ENCODE measurements at regions not wholly inside any gene's neighbourhood (a gene's known extent, or its start where the extent isn't known, plus 50 kb on each side); places are given as distances from the start of the nearest gene placed in this dataset.
"Not testable (repeated sequence)": the region's sequence is repeated elsewhere in the genome, so short reads cannot be mapped to it uniquely, and the experiment has no call there.

- DNase-seq, result no peak
Measured at GRCh38 chr13:88622362-88622973, 951.3 kb downstream of the SLITRK5 start.

GRCh38 chr13:88623150-88623549 lies 952.0 kb downstream of the SLITRK5 start:
- no peak for DNase-seq

GRCh38 chr13:88627071-88627470 lies 955.9 kb downstream of the SLITRK5 start:
- DNase-seq, result no peak

- no peak for DNase-seq
Measured at GRCh38 chr13:88628882-88629281, 957.7 kb downstream of the SLITRK5 start.

- DNase-seq, result no peak
Measured at GRCh38 chr13:88637935-88638334, 966.8 kb downstream of the SLITRK5 start.

- DNase-seq, result no peak
Measured at GRCh38 chr13:88643233-88643632, 972.1 kb downstream of the SLITRK5 start.

GRCh38 chr13:88648598-88649373 lies 977.6 kb downstream of the SLITRK5 start:
- DNase-seq, result no peak

- DNase-seq, result no peak
Measured at GRCh38 chr13:88649855-88650254, 978.7 kb downstream of the SLITRK5 start.

- DNase-seq, result no peak
Measured at GRCh38 chr13:88651531-88651930, 980.4 kb downstream of the SLITRK5 start.

- no peak for DNase-seq
Measured at GRCh38 chr13:88656751-88657150, 985.6 kb downstream of the SLITRK5 start.

GRCh38 chr13:88670509-88670908 lies 999.3 kb downstream of the SLITRK5 start:
- no peak for DNase-seq

- DNase-seq, result no peak
Measured at GRCh38 chr13:88674841-88675240, 1003.7 kb downstream of the SLITRK5 start.

GRCh38 chr13:88675347-88675996 lies 1004.3 kb downstream of the SLITRK5 start:
- no peak for DNase-seq

GRCh38 chr13:88676016-88676415 lies 1004.8 kb downstream of the SLITRK5 start:
- DNase-seq, result no peak

GRCh38 chr13:88685459-88685858 lies 1014.3 kb downstream of the SLITRK5 start:
- DNase-seq, result no peak

- no peak for DNase-seq
Measured at GRCh38 chr13:88701551-88701950, 1030.4 kb downstream of the SLITRK5 start.

- no peak for DNase-seq
Measured at GRCh38 chr13:88704600-88705275, 1033.6 kb downstream of the SLITRK5 start.

- DNase-seq, result no peak
Measured at GRCh38 chr13:88707646-88708045, 1036.5 kb downstream of the SLITRK5 start.

- DNase-seq, result no peak
Measured at GRCh38 chr13:88717946-88718345, 1046.8 kb downstream of the SLITRK5 start.

- DNase-seq, result no peak
Measured at GRCh38 chr13:88718781-88719180, 1047.6 kb downstream of the SLITRK5 start.

GRCh38 chr13:88726075-88726474 lies 1054.9 kb downstream of the SLITRK5 start:
- DNase-seq, result no peak

- DNase-seq, result not testable (repeated sequence)
Measured at GRCh38 chr13:88727236-88727635, 1056.1 kb downstream of the SLITRK5 start.

- DNase-seq, result no peak
Measured at GRCh38 chr13:88729605-88730004, 1058.4 kb downstream of the SLITRK5 start.

- no peak for DNase-seq
Measured at GRCh38 chr13:88736026-88736425, 1064.9 kb downstream of the SLITRK5 start.
